ENCODE measurements at regions not wholly inside any gene's neighbourhood (a gene's known extent, or its start where the extent isn't known, plus 50 kb on each side); places are given as distances from the start of the nearest gene placed in this dataset.
"Not testable (repeated sequence)": the region's sequence is repeated elsewhere in the genome, so short reads cannot be mapped to it uniquely, and the experiment has no call there.

DNA sequence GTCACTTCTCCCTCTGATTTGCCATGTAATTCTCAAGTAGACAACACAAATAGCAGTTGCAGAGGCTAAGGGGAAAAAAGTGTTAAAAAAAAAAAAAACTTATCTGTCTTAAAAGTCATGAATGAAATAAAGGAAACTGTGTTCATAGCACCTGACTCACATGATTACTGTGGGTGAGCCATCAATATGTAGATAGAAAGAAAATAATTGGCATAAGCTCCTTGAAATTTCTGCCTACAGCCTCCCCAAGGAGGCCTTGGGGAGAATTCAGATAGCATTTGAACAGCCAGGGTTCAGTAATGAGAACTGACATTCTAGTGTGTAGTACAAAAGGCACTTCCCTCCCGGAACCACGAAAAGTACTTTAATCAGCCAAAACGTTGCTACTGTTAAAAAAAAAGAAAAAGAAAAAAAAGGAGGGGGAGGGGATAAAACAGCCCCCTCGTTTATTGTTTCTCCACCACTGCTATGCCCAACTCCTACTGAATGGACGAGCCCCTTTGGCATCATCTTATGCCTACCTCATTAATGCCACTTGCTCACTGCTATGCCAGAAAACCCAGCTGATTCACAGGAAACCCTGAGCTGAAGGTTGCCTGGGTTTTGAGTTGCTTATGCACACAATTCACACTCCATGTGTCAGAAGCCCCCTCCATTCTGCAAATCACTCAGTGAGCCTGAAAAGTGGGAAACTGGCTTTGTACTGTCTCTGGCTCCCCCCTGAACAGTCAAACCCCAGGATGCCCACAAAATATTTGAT is 65.5 kb upstream of the KLF7 start:
- intact Hi-C loops (cut with DNase I; ENCODE audit: low total_unique reads): no loop called here
- TF ChIP-seq, protein P1, sequence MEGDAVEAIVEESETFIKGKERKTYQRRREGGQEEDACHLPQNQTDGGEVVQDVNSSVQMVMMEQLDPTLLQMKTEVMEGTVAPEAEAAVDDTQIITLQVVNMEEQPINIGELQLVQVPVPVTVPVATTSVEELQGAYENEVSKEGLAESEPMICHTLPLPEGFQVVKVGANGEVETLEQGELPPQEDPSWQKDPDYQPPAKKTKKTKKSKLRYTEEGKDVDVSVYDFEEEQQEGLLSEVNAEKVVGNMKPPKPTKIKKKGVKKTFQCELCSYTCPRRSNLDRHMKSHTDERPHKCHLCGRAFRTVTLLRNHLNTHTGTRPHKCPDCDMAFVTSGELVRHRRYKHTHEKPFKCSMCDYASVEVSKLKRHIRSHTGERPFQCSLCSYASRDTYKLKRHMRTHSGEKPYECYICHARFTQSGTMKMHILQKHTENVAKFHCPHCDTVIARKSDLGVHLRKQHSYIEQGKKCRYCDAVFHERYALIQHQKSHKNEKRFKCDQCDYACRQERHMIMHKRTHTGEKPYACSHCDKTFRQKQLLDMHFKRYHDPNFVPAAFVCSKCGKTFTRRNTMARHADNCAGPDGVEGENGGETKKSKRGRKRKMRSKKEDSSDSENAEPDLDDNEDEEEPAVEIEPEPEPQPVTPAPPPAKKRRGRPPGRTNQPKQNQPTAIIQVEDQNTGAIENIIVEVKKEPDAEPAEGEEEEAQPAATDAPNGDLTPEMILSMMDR (IDR thresholded peaks at IDR 0.05): no peak
- no peak for TF ChIP-seq POLR2A (IDR thresholded peaks at IDR 0.05)
- no peak overlapping the region for H3K4me3 ChIP-seq (ENCODE audit: low read depth, poor library complexity, severe bottlenecking)
- 58 to 61% methylated on average over 5 of the region's 5 CpGs for WGBS, 2 donors
- DNase-seq (ENCODE audit: low spot score in 2 of 2): no peak

DNA sequence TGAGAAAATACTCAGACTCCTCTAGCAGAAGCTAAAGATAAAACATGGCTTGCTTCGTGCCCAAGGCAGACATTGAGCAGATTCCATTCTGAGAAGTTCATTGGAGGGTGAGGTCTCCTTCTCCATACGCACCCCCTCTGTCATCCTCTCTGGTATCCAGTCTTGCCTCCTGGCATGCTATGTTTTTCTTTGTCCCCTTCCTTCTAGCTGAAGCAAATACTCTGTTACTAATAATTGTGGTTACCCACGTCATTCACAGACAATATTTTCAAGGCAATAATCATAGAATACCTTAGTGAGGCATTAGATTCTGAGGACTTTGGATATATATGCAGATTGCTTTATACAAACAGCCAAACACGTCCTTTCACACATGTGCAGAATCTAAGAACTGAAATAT is 66.2 kb upstream of the KLF7 start:
- intact Hi-C loops (cut with DNase I; ENCODE audit: low total_unique reads): no loop called here
- no peak for DNase-seq (ENCODE audit: low spot score in 2 of 2)
- WGBS, 2 donors: 84 to 85% methylated on average over 4 of the region's 4 CpGs
- H3K4me3 ChIP-seq (ENCODE audit: low read depth, poor library complexity, severe bottlenecking): no peak overlapping the region
- TF ChIP-seq, protein P1 (IDR thresholded peaks at IDR 0.05): no peak

DNA sequence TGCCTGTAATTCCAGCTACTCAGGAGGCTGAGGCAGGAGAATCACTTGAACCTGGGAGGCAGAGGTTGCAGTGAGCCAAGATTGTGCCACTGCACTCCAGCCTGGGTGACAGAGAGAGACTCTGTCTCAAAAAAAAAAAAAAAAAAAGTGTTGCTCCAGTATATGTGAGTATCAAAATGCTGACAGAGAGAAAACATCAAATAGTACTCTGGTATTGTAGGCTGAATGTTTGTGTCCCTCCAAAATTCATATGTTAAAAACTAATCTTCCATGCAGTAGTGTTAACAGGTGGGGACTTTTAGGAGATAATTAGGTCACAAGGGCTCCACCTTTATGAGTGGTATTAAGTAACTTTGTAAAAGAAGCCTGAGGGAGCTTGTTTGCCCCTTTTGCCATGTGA is 67.4 kb upstream of the KLF7 start:
- intact Hi-C loops (cut with DNase I; ENCODE audit: low total_unique reads); H3K4me3 ChIP-seq (ENCODE audit: low read depth, poor library complexity, severe bottlenecking); DNase-seq (ENCODE audit: low spot score in 2 of 2): not testable (repeated sequence)

DNA sequence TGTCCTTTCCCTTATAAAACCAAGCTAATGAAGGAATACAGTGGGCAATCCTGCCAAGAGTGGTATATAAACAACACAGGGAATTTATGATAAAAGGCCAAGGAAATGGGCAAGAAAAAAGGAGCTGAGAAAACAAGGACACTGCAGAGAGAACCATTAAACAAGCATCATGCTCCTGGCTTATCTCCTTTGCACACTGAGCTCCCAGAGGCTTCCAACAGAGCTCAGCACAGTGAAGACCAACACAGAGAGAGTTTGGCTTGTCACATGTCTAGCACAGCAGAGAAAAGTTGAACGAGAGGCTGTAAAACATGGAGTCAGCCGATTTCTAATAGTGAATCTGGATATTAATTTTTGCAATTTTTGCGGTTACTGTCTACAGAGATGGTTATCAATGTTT is 68.0 kb upstream of the KLF7 start:
- WGBS, 2 donors: 82 to 85% methylated on average over 3 of the region's 3 CpGs
- no peak for TF ChIP-seq POLR2A (IDR thresholded peaks at IDR 0.05)
- TF ChIP-seq, protein P1 (IDR thresholded peaks at IDR 0.05): no peak
- H3K4me3 ChIP-seq (ENCODE audit: low read depth, poor library complexity, severe bottlenecking): no peak overlapping the region
- intact Hi-C loops (cut with DNase I; ENCODE audit: low total_unique reads): no loop called here
- no peak for DNase-seq (ENCODE audit: low spot score in 2 of 2)

DNA sequence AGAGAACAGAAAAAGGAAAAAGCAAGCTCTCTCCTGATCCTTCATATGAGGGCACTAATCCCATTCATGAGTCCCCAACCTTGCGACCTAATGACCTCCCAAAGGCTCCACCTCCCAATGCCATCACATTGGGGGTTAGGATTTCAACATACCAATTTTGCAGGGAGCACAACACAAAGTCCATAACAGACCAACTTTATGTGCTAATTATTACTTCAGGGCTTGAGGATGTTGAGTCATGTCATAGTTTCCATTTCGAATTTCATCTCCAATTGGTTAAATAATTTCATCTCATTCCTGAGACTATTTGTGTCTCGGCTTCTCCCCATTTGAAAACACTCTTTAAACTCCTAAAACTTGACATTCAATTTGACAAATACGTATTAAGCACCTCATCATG is 69.9 kb upstream of the KLF7 start:
- WGBS, 2 donors: 89 to 94% methylated on average over 4 of the region's 4 CpGs
- no peak overlapping the region for H3K4me3 ChIP-seq (ENCODE audit: low read depth, poor library complexity, severe bottlenecking)
- TF ChIP-seq, protein P1 (IDR thresholded peaks at IDR 0.05): no peak
- TF ChIP-seq POLR2A (IDR thresholded peaks at IDR 0.05): no peak
- DNase-seq (ENCODE audit: low spot score in 2 of 2): no peak
- intact Hi-C loops (cut with DNase I; ENCODE audit: low total_unique reads): no loop called here

DNA sequence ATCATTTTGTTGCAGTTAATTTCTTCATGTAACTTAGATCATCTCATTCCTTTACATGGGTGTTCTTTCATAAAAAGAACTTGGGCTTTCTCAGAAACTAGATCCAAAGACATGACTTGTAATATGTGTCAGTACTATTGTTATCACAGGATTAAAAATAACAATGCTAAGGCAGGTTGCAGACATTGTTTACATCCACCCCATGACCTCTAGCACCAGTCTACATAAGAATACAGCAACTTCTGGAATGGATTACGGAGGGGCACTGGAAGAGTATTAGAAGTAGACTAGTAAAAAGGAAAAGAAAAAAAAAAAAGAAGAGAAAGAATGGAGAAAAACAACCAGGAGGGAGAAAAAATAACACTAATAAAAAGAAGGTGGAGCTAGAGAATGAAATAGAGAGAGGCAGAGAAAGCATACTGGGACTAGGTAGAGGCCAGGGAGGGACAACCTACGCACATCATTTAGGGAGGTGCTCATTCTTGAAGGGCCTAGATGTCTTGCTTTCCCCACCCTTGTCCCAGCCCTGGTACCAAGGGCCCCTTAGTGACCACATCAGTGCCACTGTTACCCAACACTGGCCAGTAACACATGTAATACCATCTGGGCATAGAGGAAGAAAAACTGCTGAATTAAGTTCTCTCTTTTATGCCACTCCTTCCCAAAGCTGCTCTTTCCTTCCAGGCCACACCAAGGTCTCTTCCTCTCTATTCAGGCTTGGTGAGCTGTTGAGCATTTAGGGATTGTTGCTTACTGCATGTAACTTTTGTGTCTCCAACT is 70.6 kb upstream of the KLF7 start:
- TF ChIP-seq, protein P1 (IDR thresholded peaks at IDR 0.05): no peak
- no peak for TF ChIP-seq POLR2A (IDR thresholded peaks at IDR 0.05)
- 92 to 97% methylated on average over 2 of the region's 2 CpGs for WGBS, 2 donors
- H3K4me3 ChIP-seq (ENCODE audit: low read depth, poor library complexity, severe bottlenecking): no peak overlapping the region
- intact Hi-C loops (cut with DNase I; ENCODE audit: low total_unique reads): no loop called here
- no peak for DNase-seq (ENCODE audit: low spot score in 2 of 2)

Data from lower leg skin (tissue), 4 donors.